DOHH2 (cell line): ENCODE measurements at regions not wholly inside any gene's neighbourhood (a gene's known extent, or its start where the extent isn't known, plus 50 kb on each side); places are given as distances from the start of the nearest gene placed in this dataset.

Source experiments
- CTCF ChIP-seq: fragments of 200-600 bp; sonication (generic); IDR thresholded peaks from one replicate; pipeline ENCODE4 v1.5.1; 2014; ENCODE audit warnings: antibody characterized with exemption, mild to moderate bottlenecking, low read depth, low read length; ENCODE audit not compliant: poor library complexity, severe bottlenecking
- EZH2phosphoT487 ChIP-seq: fragments of 200-600 bp; sonication (generic); IDR thresholded peaks from 2 replicates; pipeline ENCODE4 v1.6.1; 2017; ENCODE audit warnings: borderline replicate concordance, mild to moderate bottlenecking, antibody characterized with exemption, low read length, moderate library complexity, mixed read lengths

GRCh38 chr4:10188400-10189004 is 71.9 kb upstream of the WDR1 start:
- TF ChIP-seq CTCF: no peak
- TF ChIP-seq EZH2phosphoT487: no peak
